K562 (cell line): ENCODE measurements at regions not wholly inside any gene's neighbourhood (a gene's known extent, or its start where the extent isn't known, plus 50 kb on each side); places are given as distances from the start of the nearest gene placed in this dataset.

ENCODE experiments used
- ATAC-seq: fragments of 200-7000 bp; cut with Tn5 transposase; 3 replicates; pipeline ENCODE4 v1.9.1; 2020; ENCODE audit warnings: moderate library complexity
- BruUV-seq: library from RNA; stranded (reverse); fragments of 400-500 nt; replicated peaks from 2 replicates; lab custom pipeline; 2021; lab: Mats Ljungman, UMichigan
- CTCF ChIA-PET: fragments of 300-600 bp; formaldehyde crosslinking; extraction: SDS; loops from one replicate; lab custom pipeline; 2021; ENCODE audit warnings: low intra/inter-chr PET ratio; lab: Yijun Ruan, JAX
- POLR2A ChIA-PET: fragments of 300-600, 350-650 bp; sonication (Branson Sonifier 250); formaldehyde crosslinking; extraction: SDS; loops from one replicate; lab custom pipeline; 2021; ENCODE audit warnings: antibody characterized with exemption, inconsistent platforms; lab: Yijun Ruan, JAX
- DNase-seq, 4 experiments: peaks; one replicate each; pipeline versions ENCODE4 v3.0.0 to v3.0.0-alpha.2; 2011 to 2018; ENCODE audit warnings: low spot score in 3 of 4, mixed read lengths in 3 of 4; ENCODE audit errors: extremely low read depth in 1 of 4
- FAIRE-seq: peaks from 2 replicates; lab custom pipeline; 2011; peaks lifted over from hg19 to GRCh38; lab: Jason Lieb, UNC
- H2AFZ ChIP-seq: 2 replicates; pipeline ENCODE4 v1.6.0; 2011; ENCODE audit warnings: low read depth, low read length, control low read depth, inconsistent platforms
- H3K27ac ChIP-seq: fragments of 200-600 bp; 3 replicates; pipeline ENCODE4 v1.8.0; 2011; ENCODE audit warnings: low read depth, mild to moderate bottlenecking, control low read depth, inconsistent platforms, low read length, moderate library complexity, mixed read lengths; ENCODE audit errors: extremely low read depth
- H3K27me3 ChIP-seq, 2 experiments: fragments of 300-600 bp in 1 of 2; 2 replicates in 1 of 2; 3 replicates in 1 of 2; pipeline versions ENCODE4 v1.6.0 to v1.8.0; 2011; ENCODE audit warnings: inconsistent platforms in 2 of 2, low read length in 2 of 2, mild to moderate bottlenecking in 1 of 2, mixed read lengths in 1 of 2, moderate library complexity in 1 of 2; ENCODE audit not compliant: control insufficient read depth in 2 of 2, insufficient read depth in 2 of 2
- H3K36me3 ChIP-seq: fragments of 300-600 bp; 3 replicates; pipeline ENCODE4 v1.8.0; 2011; ENCODE audit warnings: mild to moderate bottlenecking, low read length, inconsistent platforms; ENCODE audit not compliant: control insufficient read depth, insufficient read depth
- H3K4me1 ChIP-seq, 2 experiments: fragments of 200-600 bp in 1 of 2; replicated peaks in 1 of 2; 2 replicates in 1 of 2; 3 replicates in 1 of 2; pipeline versions ENCODE4 v1.5.1 to v1.8.0; 2011; ENCODE audit warnings: inconsistent platforms in 2 of 2, low read length in 2 of 2, mild to moderate bottlenecking in 1 of 2, mixed read lengths in 1 of 2, moderate library complexity in 1 of 2; ENCODE audit not compliant: control insufficient read depth in 2 of 2, insufficient read depth in 2 of 2
- H3K4me2 ChIP-seq: 2 replicates; pipeline ENCODE4 v1.6.1; 2011; ENCODE audit warnings: low read length, control low read depth, inconsistent platforms, mixed read lengths; ENCODE audit not compliant: insufficient read depth
- H3K4me3 ChIP-seq: fragments of 200-600 bp; sonication (generic), shearing (Covaris generic); 2 replicates; pipeline ENCODE4 v1.5.1; 2016; ENCODE audit warnings: control low read depth, inconsistent platforms
- H3K79me2 ChIP-seq: fragments of 200-600 bp; 3 replicates; pipeline ENCODE4 v1.8.0; 2011; ENCODE audit warnings: low read length, inconsistent platforms; ENCODE audit not compliant: control insufficient read depth, insufficient read depth
- H3K9ac ChIP-seq, 2 experiments: 2 replicates each; pipeline versions ENCODE4 v1.6.0 to v1.6.1; 2011; ENCODE audit warnings: low read depth in 2 of 2, low read length in 2 of 2, control low read depth in 1 of 2, inconsistent platforms in 1 of 2, mild to moderate bottlenecking in 1 of 2, mixed read lengths in 1 of 2; ENCODE audit not compliant: insufficient read depth in 1 of 2
- H3K9me1 ChIP-seq: one replicate; pipeline ENCODE4 v1.6.0; 2011; ENCODE audit warnings: inconsistent platforms, mild to moderate bottlenecking, low read length, moderate library complexity; ENCODE audit not compliant: control insufficient read depth, insufficient read depth
- H3K9me3 ChIP-seq: replicated peaks from 2 replicates; pipeline ENCODE4 v1.5.1; 2011; ENCODE audit warnings: low read depth, low read length, inconsistent platforms; ENCODE audit not compliant: control insufficient read depth, insufficient read depth
- H4K20me1 ChIP-seq: replicated peaks from 2 replicates; pipeline ENCODE4 v1.6.1; 2011; ENCODE audit warnings: low read length, inconsistent platforms, mixed read lengths; ENCODE audit not compliant: control insufficient read depth, insufficient read depth
- CHD4 ChIP-seq: fragments of 200-600 bp; sonication (generic); IDR thresholded peaks from 3 replicates; pipeline ENCODE4 v1.6.1; 2012; ENCODE audit warnings: low read depth, mild to moderate bottlenecking, mixed read lengths, low read length, inconsistent platforms; ENCODE audit not compliant: insufficient read depth, insufficient replicate concordance, poor library complexity, severe bottlenecking
- CREB1 ChIP-seq, 2 experiments: sonication (generic) in 1 of 2; formaldehyde crosslinking in 1 of 2; IDR thresholded peaks; 2 replicates each; pipeline versions ENCODE4 v1.6.1 to v1.8.0; 2012 to 2022; ENCODE audit warnings: inconsistent platforms in 1 of 2, mild to moderate bottlenecking in 1 of 2, missing genetic modification reagents in 1 of 2, moderate library complexity in 1 of 2
- FOS ChIP-seq: IDR thresholded peaks from 3 replicates; pipeline ENCODE4 v1.6.1; 2011; ENCODE audit not compliant: insufficient read length; ENCODE audit errors: extremely low read depth
- FOXP1 ChIP-seq: sonication (generic); formaldehyde crosslinking; IDR thresholded peaks from 2 replicates; pipeline ENCODE4 v1.8.0; 2022; ENCODE audit warnings: mild to moderate bottlenecking, missing genetic modification reagents
- HDAC1 ChIP-seq, 2 experiments: fragments of 450-650 bp; IDR thresholded peaks; 2 replicates each; pipeline ENCODE4 v1.6.1; 2016 to 2017; ENCODE audit warnings: inconsistent platforms in 1 of 2, mild to moderate bottlenecking in 1 of 2, moderate library complexity in 1 of 2
- JUND ChIP-seq, 2 experiments: IDR thresholded peaks; 2 replicates in 1 of 2; 3 replicates in 1 of 2; pipeline ENCODE4 v1.6.1; 2011; ENCODE audit warnings: borderline replicate concordance in 2 of 2, low read depth in 2 of 2, low read length in 2 of 2, improper control_type of control experiment in 1 of 2, missing biosample characterization in 1 of 2, missing genetic modification characterization in 1 of 2, missing genetic modification reagents in 1 of 2
- KLF10 ChIP-seq: fragments of 250-450 bp; sonication (Bioruptor Pico); IDR thresholded peaks from 2 replicates; pipeline ENCODE4 v1.6.1; 2021; ENCODE audit warnings: matching md5 sums
- ZNF347 ChIP-seq: fragments of 450-650 bp; formaldehyde crosslinking; IDR thresholded peaks from 2 replicates; pipeline ENCODE4 v1.4.0; 2020; ENCODE audit warnings: low read depth, mild to moderate bottlenecking, moderate library complexity
- WGBS: fragments of 100-300 bp; shearing (Covaris generic); methylation state at CpG from one replicate; pipeline ENCODE4 v1.1.6; 2016; ENCODE audit warnings: low coverage, mixed read lengths; ENCODE audit not compliant: insufficient coverage; ENCODE audit errors: missing lambda C conversion rate; 5-methylcytosine and 5-hydroxymethylcytosine counted together
- in situ Hi-C: fragments of 300-500 bp; cut with MboI; formaldehyde crosslinking; loops from 4 replicates; pipeline ENCODE4 v1.15.0; 2018; ENCODE audit warnings: inconsistent platforms, mixed read lengths
- intact Hi-C: fragments of 100-400 bp; cut with micrococcal nuclease; formaldehyde crosslinking; loops from 2 replicates; pipeline ENCODE4 v1.14.2; 2022
- TF ChIP-seq, protein P1 (sequence below): fragments of 450-650 bp; IDR thresholded peaks from 2 replicates; pipeline ENCODE4 v1.6.1; 2016; ENCODE audit warnings: mild to moderate bottlenecking
- TF ChIP-seq, protein P2 (sequence below): fragments of 150-350 bp; conservative IDR thresholded peaks from 2 replicates; pipeline ENCODE4 v1.6.1; 2014; ENCODE audit warnings: low read length

DNA sequence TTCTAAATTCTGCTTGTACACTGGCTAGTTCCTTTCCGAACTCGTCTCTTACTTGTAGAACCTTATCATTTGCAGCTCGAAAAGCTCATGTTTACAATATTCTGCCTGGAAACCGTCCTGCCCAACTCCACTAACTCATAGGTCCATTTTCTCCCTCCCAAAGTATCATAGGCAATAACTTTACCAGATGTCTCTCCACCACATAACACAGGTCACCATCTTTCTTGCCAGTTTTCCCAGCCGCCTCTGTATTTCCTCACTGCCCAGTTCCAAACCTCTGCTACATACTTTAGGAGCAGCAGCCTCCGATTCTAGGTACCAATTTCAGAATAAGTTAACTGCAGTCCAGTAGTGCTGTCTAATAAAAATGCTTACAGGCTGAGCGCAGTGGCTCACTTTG, 259.5 kb downstream of the GLI2 start:
- ChIA-PET POLR2A (no interaction called here), CTCF (no interaction called here)
- in situ Hi-C loops (no loop called here), intact Hi-C loops (no loop called here)
- no peak for TF ChIP-seq KLF10 (CRISPR knock-in tag)
- TF ChIP-seq FOS = no peak
- TF ChIP-seq HDAC1 (IDR thresholded peaks at IDR 0.05) = no peak
- Histone ChIP-seq H3K27me3 (peaks cover 22 to 39% of the 10 kb centered on the region in 2 experiments), H3K4me2 (no peak overlapping the region), H4K20me1 (no peaks in the 10 kb centered on the region), H3K9me1 (peaks cover 2% of the 10 kb centered on the region), H3K4me1 (no peaks in the 10 kb centered on the region), H3K27ac (no peak overlapping the region), H3K9me3 (no peaks in the 10 kb centered on the region), H3K9ac (no peak overlapping the region), H3K36me3 (no peaks in the 10 kb centered on the region), H2AFZ (no peak overlapping the region), H3K79me2 (no peaks in the 10 kb centered on the region), H3K4me3 (no peak overlapping the region)
- 2% methylated on average over 7 of the region's 7 CpGs for WGBS
- FAIRE-seq = no peak
- DNase-seq = no peak
- BruUV-seq = no TSS peak
- ATAC-seq = no peak

DNA sequence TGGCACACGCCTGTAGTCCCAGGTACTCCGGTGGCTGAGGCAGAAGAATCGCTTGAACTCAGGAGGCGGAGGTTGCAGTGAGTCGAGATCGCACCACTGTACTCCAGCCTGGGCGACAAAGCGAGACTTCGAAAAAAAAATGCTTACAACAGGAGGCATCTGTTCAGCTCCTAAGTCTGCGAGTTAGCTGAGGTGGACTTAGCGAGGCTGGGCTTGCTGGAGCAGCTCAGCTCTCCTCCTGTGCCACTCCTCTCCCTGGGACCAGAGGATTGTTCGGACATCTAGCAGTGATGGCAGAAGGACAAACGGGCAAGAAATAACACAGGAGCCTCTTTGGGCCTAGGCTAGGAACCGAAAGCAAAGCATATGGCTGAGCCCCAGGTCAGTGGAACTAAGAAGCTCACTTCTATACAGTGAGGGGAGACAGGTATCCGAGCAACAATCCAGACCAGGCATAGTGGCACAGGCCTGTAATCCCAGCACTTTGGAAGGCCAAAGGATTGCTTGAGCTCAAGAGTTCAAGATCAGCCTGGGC, 260.1 kb downstream of the GLI2 start:
- Histone ChIP-seq H3K27me3 (peaks cover 20 to 33% of the 10 kb centered on the region in 2 experiments), H3K9ac (no peak overlapping the region), H3K27ac (no peak overlapping the region), H3K4me1 (no peaks in the 10 kb centered on the region), H3K36me3 (no peaks in the 10 kb centered on the region), H3K4me3 (no peak overlapping the region), H2AFZ (no peak overlapping the region), H3K79me2 (no peaks in the 10 kb centered on the region), H3K9me3 (no peaks in the 10 kb centered on the region), H3K4me2 (no peak overlapping the region), H4K20me1 (no peaks in the 10 kb centered on the region), H3K9me1 (no peaks in the 10 kb centered on the region)
- POLR2A ChIA-PET = interaction anchor here (0.6 to 1.0 kb wide), 2 partner anchors 8 to 737 kb away, joined by 3 read pairs; no protein-coding TSS in a partner anchor
- DNase-seq (no peak), FAIRE-seq (no peak), ATAC-seq (no peak)
- WGBS = 2% methylated on average over 15 of the region's 15 CpGs
- BruUV-seq = no TSS peak
- intact Hi-C loops (no loop called here), in situ Hi-C loops (no loop called here)
- CTCF ChIA-PET = no interaction called here
- TF ChIP-seq, protein P1, sequence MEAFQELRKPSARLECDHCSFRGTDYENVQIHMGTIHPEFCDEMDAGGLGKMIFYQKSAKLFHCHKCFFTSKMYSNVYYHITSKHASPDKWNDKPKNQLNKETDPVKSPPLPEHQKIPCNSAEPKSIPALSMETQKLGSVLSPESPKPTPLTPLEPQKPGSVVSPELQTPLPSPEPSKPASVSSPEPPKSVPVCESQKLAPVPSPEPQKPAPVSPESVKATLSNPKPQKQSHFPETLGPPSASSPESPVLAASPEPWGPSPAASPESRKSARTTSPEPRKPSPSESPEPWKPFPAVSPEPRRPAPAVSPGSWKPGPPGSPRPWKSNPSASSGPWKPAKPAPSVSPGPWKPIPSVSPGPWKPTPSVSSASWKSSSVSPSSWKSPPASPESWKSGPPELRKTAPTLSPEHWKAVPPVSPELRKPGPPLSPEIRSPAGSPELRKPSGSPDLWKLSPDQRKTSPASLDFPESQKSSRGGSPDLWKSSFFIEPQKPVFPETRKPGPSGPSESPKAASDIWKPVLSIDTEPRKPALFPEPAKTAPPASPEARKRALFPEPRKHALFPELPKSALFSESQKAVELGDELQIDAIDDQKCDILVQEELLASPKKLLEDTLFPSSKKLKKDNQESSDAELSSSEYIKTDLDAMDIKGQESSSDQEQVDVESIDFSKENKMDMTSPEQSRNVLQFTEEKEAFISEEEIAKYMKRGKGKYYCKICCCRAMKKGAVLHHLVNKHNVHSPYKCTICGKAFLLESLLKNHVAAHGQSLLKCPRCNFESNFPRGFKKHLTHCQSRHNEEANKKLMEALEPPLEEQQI = no peak
- TF ChIP-seq JUND (IDR thresholded peaks at IDR 0.05; ENCODE audit: borderline replicate concordance, low read depth, low read length) (no peak), JUND (tag; IDR thresholded peaks at IDR 0.05; ENCODE audit: borderline replicate concordance, low read depth, low read length) (no peak), ZNF347 (CRISPR knock-in tag) (no peak), CHD4 (no peak), FOXP1 (no peak), CREB1 (IDR thresholded peaks at IDR 0.05) (no peak), CREB1 (CRISPR knock-in tag; IDR thresholded peaks at IDR 0.05) (no peak)
- TF ChIP-seq, protein P2, sequence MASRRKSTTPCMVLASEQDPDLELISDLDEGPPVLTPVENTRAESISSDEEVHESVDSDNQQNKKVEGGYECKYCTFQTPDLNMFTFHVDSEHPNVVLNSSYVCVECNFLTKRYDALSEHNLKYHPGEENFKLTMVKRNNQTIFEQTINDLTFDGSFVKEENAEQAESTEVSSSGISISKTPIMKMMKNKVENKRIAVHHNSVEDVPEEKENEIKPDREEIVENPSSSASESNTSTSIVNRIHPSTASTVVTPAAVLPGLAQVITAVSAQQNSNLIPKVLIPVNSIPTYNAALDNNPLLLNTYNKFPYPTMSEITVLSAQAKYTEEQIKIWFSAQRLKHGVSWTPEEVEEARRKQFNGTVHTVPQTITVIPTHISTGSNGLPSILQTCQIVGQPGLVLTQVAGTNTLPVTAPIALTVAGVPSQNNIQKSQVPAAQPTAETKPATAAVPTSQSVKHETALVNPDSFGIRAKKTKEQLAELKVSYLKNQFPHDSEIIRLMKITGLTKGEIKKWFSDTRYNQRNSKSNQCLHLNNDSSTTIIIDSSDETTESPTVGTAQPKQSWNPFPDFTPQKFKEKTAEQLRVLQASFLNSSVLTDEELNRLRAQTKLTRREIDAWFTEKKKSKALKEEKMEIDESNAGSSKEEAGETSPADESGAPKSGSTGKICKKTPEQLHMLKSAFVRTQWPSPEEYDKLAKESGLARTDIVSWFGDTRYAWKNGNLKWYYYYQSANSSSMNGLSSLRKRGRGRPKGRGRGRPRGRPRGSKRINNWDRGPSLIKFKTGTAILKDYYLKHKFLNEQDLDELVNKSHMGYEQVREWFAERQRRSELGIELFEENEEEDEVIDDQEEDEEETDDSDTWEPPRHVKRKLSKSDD = no peak
